NCI-H460 (cell line): ENCODE measurements at regions not wholly inside any gene's neighbourhood (a gene's known extent, or its start where the extent isn't known, plus 50 kb on each side); places are given as distances from the start of the nearest gene placed in this dataset.
A peak's percentile ranks its signal among the peaks of the same experiment; 100 is the strongest.
"Not testable (repeated sequence)": the region's sequence is repeated elsewhere in the genome, so short reads cannot be mapped to it uniquely, and the experiment has no call there.

Experiments used
- DNase-seq: peaks from one replicate; pipeline ENCODE4 v3.0.0-alpha.2; 2016; ENCODE audit warnings: low read depth; ENCODE audit errors: extremely low read depth

DNA sequence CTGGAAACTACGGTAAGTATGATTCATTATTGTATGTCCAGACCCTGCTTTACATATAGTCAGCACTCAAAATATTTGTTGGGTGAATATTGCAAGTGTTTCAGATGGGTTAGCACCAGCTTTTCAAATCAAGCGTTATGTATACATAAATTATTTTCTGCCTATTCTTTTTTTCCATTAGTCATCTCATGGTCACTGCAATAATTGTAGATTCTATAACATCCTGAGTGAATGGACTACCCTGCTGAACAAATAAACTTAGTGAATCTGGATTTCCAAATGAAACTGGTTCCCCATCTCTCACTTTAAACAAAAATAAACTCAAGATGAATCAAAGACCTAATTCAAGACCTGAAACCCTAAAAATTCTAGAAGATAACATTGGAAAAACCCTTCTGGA, 152.3 kb downstream of the DIO2 start:
- no peak for DNase-seq

GRCh38 chr14:80056497-80056801, 154.9 kb downstream of the DIO2 start:
- no peak for DNase-seq

DNA sequence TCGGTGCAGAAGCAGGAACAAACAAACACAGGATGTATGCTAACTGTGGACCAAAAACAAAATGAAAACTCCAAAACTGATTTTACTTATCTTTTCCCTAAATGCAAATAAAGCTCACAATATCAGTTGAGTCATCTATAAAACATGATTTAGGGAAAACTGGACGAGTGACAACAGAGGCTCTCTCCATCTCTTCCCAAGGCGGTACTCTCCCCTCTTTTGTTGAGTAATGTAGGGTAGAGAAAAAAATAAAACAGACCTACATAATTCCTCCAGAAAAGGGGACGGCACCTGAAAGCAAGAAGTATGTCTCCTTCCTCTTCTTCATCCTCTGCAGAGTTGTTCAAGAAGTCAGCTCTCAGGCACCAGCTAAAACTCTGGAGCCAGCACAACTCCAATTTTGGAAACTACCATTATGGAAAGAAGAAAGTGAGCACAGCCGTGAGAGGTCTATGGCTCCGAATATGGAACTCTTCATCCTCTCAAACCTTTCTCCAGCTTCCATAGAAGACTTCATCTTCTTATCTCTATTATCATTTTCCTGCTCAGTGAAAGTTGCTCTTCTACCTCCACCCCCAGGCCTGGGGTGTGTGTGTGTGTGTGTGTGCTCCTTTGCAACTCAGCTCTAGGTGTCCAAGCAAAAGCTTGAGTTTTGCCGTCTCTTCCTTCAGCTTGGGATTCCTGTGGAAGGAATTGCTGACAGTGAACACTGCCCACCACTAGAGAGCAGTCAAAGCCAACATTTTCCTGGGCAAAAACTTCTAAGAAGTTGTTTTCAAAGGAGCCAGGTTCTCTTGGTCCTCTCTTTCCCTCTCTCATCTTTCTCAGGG, 155.4 kb downstream of the DIO2 start:
- DNase-seq: peak; percentile 61

GRCh38 chr14:80055226-80055625, 156.1 kb downstream of the DIO2 start:
- DNase-seq: no peak

DNA sequence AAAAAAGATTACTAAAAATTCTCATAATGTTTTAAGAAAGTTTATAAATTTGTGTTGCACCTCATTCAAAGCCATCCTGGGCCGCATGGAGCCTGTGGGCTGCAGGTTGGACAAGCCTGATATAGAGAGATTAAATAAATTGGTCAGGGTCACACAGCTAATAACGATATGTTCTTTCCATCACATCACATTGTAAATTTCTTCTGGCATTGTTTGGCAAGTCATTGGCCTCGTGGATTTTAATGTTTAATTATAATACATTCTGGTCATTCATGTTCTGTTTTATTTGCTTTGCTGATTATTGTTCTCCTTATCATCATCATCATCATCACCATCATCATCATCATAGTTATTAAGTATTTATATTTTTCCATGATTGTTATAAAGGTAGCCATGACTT, 157.3 kb downstream of the DIO2 start:
- DNase-seq: no peak

DNA sequence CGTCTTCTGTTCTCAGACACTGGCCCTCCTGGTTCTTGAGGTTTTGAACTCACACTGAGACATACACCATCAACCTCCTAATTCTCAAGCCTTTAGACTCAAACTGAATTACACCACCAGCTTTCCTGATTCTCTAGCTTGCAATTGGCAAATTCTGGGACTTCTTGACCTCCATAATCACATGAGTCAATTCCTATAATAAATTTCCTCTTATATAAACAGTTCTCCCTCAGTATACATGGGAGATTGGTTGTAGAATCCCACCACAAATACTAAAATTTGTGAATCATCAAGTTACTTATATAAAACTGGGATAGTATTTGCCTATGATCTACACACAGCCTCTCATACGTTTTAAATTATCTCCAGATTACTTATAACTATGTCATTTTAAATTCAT, 162.2 kb downstream of the DIO2 start:
- no peak for DNase-seq

- no peak for DNase-seq
Measured at GRCh38 chr14:80047761-80048160, 163.5 kb downstream of the DIO2 start.

- no peak for DNase-seq
Measured at GRCh38 chr14:80037349-80037748, 174.0 kb downstream of the DIO2 start.

GRCh38 chr14:80024417-80024816, 186.9 kb downstream of the DIO2 start:
- DNase-seq: no peak

DNA sequence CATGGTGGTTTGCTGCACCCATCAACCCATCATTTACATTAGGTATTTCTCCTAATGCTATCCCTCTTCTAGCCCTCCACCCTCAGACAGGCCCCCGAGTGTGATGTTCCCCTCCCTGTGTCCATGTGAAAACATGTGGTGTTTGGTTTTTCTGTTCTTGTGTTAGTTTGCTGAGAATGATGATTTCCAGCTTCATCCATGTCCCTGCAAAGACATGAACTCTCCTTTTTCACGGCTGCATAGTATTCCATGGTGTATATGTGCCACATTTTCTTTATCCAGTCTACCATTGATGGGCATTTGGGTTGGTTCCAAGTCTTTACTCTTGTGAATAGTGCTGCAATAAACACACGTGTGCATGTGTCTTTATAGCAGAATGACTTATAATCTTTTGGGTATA, 192.8 kb downstream of the DIO2 start:
- not testable (repeated sequence) for DNase-seq

GRCh38 chr14:80017795-80018194, 193.5 kb downstream of the DIO2 start:
- DNase-seq: no peak

DNA sequence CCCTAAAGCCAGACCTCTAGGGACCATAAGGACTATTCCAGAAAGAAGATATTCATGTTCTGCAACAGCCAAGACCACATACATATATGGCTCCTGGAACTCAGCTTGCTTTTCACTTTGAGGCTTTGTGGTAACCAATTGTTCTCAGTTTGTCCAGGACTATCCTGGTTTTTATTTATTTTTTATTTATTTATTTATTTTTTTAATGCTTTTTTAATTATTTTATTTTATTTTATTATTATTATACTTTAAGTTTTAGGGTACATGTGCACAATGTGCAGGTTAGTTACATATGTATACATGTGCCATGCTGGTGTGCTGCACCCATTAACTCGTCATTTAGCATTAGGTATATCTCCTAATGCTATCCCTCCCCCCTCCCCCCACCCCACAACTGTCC, 201.1 kb downstream of the DIO2 start:
- DNase-seq: not testable (repeated sequence)

DNA sequence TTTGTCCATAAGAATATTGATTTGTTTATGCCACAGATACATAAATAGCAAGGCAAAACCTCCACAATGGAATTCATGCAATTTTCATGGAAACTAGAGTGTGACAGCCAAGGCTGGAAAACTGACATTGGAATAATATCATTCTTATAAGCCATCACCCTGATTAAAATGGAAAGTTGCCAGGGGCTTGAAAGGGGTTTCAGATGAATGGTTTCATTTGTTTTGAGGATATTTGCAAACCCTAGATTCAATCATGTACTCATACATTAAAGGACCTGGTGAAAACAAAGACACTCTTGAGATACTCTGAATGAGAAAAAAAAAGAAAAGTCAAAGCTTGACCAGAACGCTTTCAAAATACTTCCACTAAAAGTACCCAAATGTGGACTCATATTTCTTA, 205.7 kb downstream of the DIO2 start:
- no peak for DNase-seq

- DNase-seq: no peak
Measured at GRCh38 chr14:80004871-80005270, 206.4 kb downstream of the DIO2 start.

DNA sequence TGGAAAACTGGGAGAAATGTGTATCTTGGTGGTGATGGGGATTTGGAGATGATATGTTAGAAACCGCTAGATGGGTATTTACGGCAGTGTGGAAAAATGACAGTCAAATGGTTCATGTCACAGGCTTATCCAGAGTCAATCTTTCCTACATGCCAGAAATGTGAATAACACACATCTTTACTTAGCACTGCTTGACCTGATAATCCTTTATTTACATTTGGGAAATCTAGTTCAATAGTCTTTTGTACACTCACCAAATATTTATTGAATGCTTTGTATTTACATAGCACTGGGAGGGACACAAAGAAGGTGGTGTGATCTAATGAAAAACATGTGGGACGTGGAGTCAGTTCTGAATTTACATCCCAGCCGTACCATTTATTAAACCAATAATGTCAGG, 208.2 kb downstream of the DIO2 start:
- peak; percentile 57 for DNase-seq

DNA sequence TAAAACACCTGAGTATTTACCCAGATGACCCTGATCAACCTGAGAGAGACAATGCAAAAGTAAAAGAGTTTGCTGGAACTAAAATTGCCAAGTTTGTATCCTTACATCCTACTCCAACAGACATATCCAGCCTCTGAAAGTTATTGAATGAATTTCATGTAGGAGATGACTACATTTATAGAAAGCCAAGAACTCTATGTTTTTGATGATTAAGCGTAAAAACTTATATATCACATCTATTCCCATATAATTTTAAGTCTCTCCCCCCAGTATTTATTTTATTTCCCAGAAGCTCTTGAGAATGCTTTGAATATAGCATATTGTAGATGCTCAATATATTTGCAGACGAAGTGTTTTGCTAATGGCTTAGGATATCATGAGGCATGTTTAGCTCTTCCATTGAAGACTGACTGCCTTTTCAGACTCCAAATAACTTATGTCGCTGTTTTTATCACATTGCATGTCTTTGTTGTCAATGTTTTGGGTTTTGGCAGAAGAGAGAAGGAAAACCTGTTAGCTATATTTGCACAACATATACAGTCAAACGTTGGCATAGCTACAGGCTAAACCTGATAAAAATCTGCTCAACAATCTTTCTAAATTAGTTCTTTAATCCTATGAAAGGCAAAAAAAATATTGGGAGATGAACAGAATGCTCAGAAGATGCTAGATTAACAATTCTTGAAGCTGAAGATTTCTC, 213.6 kb downstream of the DIO2 start:
- DNase-seq: no peak

- DNase-seq: no peak
Measured at GRCh38 chr14:79992407-79993198, 218.7 kb downstream of the DIO2 start.

DNA sequence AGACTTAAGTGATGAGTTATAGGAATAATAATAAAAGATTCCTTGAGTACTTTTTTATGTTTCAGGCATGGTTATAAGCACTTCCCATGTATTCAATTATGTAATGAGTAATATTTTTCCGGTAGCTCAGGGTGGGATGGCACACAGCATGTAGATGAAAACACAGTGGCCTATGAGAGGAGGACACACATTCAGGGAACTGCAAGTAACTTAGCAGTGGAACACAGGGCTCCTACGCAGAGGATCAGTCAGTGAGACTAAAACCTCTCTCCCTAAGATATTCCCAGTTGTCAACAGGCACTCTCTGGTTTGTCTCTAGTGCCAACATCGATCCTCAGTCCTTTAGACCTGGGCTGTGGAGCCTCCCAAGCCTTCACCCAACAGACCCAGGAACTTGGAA, 219.4 kb downstream of the DIO2 start:
- DNase-seq: no peak

DNA sequence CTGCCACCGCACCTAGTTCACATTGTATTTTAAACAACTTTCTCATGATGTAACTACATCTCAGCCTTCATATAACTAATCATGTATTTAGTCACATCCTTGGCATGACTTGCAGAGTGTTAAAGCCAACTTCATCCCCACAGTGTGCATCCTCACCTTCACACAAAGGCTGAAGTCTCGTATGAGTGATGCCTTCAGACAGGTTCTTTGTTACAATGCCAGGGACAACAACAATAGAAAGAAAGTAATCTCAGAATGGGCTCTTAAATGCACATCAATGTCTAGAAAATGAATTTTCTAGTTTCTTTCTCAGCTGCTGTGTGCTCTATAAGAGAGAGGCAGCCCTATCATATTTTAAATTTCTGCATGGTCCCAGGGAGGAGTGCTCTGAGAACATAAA, 221.3 kb downstream of the DIO2 start:
- no peak for DNase-seq

DNA sequence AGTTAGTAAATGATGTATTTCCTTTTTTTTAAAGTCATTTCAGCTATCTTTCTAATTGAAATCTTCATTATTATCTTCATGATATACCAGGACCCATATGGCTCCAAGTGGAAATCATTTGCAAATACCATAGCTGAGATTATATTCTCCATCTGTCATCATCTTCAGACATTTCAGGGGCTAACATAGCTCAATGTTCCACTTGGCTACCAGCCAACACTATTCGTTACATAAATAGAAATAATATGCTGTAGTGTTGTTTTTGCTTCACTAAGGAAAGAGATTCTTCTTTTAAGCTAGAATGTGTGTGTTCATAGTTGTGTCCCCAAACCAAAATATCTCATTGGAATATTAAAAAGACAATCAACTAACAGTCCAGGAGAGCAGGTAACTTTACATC, 225.1 kb downstream of the DIO2 start:
- DNase-seq: no peak

DNA sequence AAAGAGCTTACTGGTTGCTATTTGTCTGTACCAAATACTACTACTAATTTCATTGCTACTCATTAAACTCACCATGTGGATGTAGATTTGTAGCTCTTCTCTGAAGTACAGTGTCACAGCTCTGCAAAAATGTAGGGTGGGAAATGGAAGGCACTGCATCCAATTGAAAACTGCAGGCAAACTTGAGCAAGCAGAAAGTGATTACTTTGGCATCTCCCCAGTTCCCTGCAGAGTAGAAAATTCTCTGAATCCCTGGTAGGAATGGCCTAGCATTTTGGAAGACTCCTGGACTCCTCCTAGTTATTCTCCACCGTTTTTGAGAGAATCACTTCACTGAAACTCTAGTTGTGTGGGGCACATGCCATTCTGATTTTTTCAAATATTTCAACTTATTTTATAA, 239.1 kb downstream of the DIO2 start:
- no peak for DNase-seq

GRCh38 chr14:79971330-79971729, 240.0 kb downstream of the DIO2 start:
- no peak for DNase-seq
